ENCODE measurements at regions not wholly inside any gene's neighbourhood (a gene's known extent, or its start where the extent isn't known, plus 50 kb on each side); places are given as distances from the start of the nearest gene placed in this dataset.
"Not testable (repeated sequence)": the region's sequence is repeated elsewhere in the genome, so short reads cannot be mapped to it uniquely, and the experiment has no call there.

- no peak for DNase-seq
These were observed 50.7 kb upstream of the TNFSF4 start for GRCh38 chr1:173257805-173258204.

GRCh38 chr1:173258479-173259264 is 51.5 kb upstream of the TNFSF4 start:
- DNase-seq, result no peak

GRCh38 chr1:173260329-173260728 is 53.2 kb upstream of the TNFSF4 start:
- DNase-seq, result not testable (repeated sequence)

- no peak for DNase-seq
These were observed 59.7 kb upstream of the TNFSF4 start for GRCh38 chr1:173266841-173267240.

GRCh38 chr1:173267453-173267945 is 60.4 kb upstream of the TNFSF4 start:
- DNase-seq, result no peak

- no peak for DNase-seq
These were observed 61.1 kb upstream of the TNFSF4 start for GRCh38 chr1:173268261-173268660.

GRCh38 chr1:173268786-173269277 is 61.7 kb upstream of the TNFSF4 start:
- DNase-seq, result no peak

- no peak for DNase-seq
These were observed 62.5 kb upstream of the TNFSF4 start for GRCh38 chr1:173269490-173270230.

GRCh38 chr1:173270243-173270642 is 63.1 kb upstream of the TNFSF4 start:
- DNase-seq, result no peak

- not testable (repeated sequence) for DNase-seq
These were observed 63.9 kb upstream of the TNFSF4 start for GRCh38 chr1:173271021-173271420.

GRCh38 chr1:173275496-173275895 is 68.4 kb upstream of the TNFSF4 start:
- DNase-seq, result no peak

GRCh38 chr1:173276922-173277800 is 70.0 kb upstream of the TNFSF4 start:
- no peak for DNase-seq

- no peak for DNase-seq
These were observed 73.9 kb upstream of the TNFSF4 start for GRCh38 chr1:173280899-173281660.

GRCh38 chr1:173285048-173285447 is 77.9 kb upstream of the TNFSF4 start:
- no peak for DNase-seq

- DNase-seq, result no peak
These were observed 80.7 kb upstream of the TNFSF4 start for GRCh38 chr1:173287785-173288184.

- no peak for DNase-seq
These were observed 86.6 kb upstream of the TNFSF4 start for GRCh38 chr1:173293756-173294155.

GRCh38 chr1:173294843-173295242 is 87.7 kb upstream of the TNFSF4 start:
- DNase-seq, result no peak

- no peak for DNase-seq
These were observed 88.3 kb upstream of the TNFSF4 start for GRCh38 chr1:173295391-173295790.

- DNase-seq, result no peak
These were observed 88.9 kb upstream of the TNFSF4 start for GRCh38 chr1:173295995-173296394.

- no peak for DNase-seq
These were observed 90.8 kb upstream of the TNFSF4 start for GRCh38 chr1:173297798-173298391.

Data from activated CD4-positive, alpha-beta T cell treated with anti-CD3 and anti-CD28 coated beads, Interleukin-2, amount 50 U/mL, for 4 hours (primary cell).